Osteocyte (in vitro differentiated cells): ENCODE measurements at regions not wholly inside any gene's neighbourhood (a gene's known extent, or its start where the extent isn't known, plus 50 kb on each side); places are given as distances from the start of the nearest gene placed in this dataset.

Experiments
- DNase-seq: peaks from one replicate; pipeline ENCODE4 v3.0.0; 2021; ENCODE audit warnings: mixed read lengths; ENCODE audit not compliant: unreplicated experiment; ENCODE audit errors: extremely low spot score
- H3K27ac Mint-ChIP-seq: one replicate; pipeline ENCODE4 v1.8.0; 2021; ENCODE audit warnings: mild to moderate bottlenecking, mixed read lengths; ENCODE audit not compliant: unreplicated experiment
- H3K27me3 Mint-ChIP-seq: one replicate; pipeline ENCODE4 v1.8.0; 2021; ENCODE audit warnings: mixed read lengths; ENCODE audit not compliant: unreplicated experiment
- H3K36me3 Mint-ChIP-seq: one replicate; pipeline ENCODE4 v1.8.0; 2021; ENCODE audit warnings: mixed read lengths; ENCODE audit not compliant: unreplicated experiment
- H3K4me1 Mint-ChIP-seq: one replicate; pipeline ENCODE4 v1.8.0; 2021; ENCODE audit warnings: mixed read lengths; ENCODE audit not compliant: unreplicated experiment
- H3K4me3 Mint-ChIP-seq: one replicate; pipeline ENCODE4 v1.8.0; 2021; ENCODE audit warnings: mild to moderate bottlenecking, moderate library complexity, mixed read lengths; ENCODE audit not compliant: unreplicated experiment
- H3K9me3 Mint-ChIP-seq: one replicate; pipeline ENCODE4 v1.8.0; 2021; ENCODE audit warnings: mixed read lengths; ENCODE audit not compliant: unreplicated experiment
- CTCF ChIP-seq: fragments of 200-600 bp; sonication (generic); IDR thresholded peaks from 2 replicates; pipeline ENCODE4 v1.5.0; 2021; ENCODE audit warnings: antibody characterized with exemption, mild to moderate bottlenecking, moderate library complexity

- TF ChIP-seq CTCF = no peak
- H3K4me3 Mint-ChIP-seq = no peak overlapping the region
- no peak overlapping the region for H3K27ac Mint-ChIP-seq
- H3K27me3 Mint-ChIP-seq = peaks cover 5% of the 10 kb centered on the region
- H3K36me3 Mint-ChIP-seq = no peaks in the 10 kb centered on the region
- no peaks in the 10 kb centered on the region for H3K4me1 Mint-ChIP-seq
- DNase-seq = no peak
- H3K9me3 Mint-ChIP-seq = no peaks in the 10 kb centered on the region
Observed at GRCh38 chr5:18778225-18778624, 1144.0 kb downstream of the TAF11L14 start.

- TF ChIP-seq CTCF = no peak
- Mint-ChIP-seq H3K9me3 (no peaks in the 10 kb centered on the region), H3K4me3 (no peak overlapping the region), H3K27ac (no peak overlapping the region), H3K27me3 (no peaks in the 10 kb centered on the region), H3K4me1 (no peaks in the 10 kb centered on the region), H3K36me3 (no peaks in the 10 kb centered on the region)
- DNase-seq = no peak
Observed at GRCh38 chr5:18789218-18789998, 1155.1 kb downstream of the TAF11L14 start.

- no peak overlapping the region for H3K27ac Mint-ChIP-seq
- TF ChIP-seq CTCF = no peak
Observed at GRCh38 chr5:18792145-18792544, 1157.9 kb downstream of the TAF11L14 start.

GRCh38 chr5:18797222-18797621 lies 1163.0 kb downstream of the TAF11L14 start:
- Mint-ChIP-seq H3K4me3 (no peak overlapping the region), H3K27ac (no peak overlapping the region), H3K9me3 (no peaks in the 10 kb centered on the region), H3K4me1 (no peaks in the 10 kb centered on the region), H3K36me3 (no peaks in the 10 kb centered on the region), H3K27me3 (no peaks in the 10 kb centered on the region)
- no peak for DNase-seq
- no peak for TF ChIP-seq CTCF

More at GRCh38 chr5:18792145-18792544, 1157.9 kb downstream of the TAF11L14 start:
- Mint-ChIP-seq H3K9me3 (no peaks in the 10 kb centered on the region), H3K4me3 (no peak overlapping the region), H3K36me3 (no peaks in the 10 kb centered on the region), H3K4me1 (no peaks in the 10 kb centered on the region), H3K27me3 (no peaks in the 10 kb centered on the region)
- DNase-seq = no peak

- Mint-ChIP-seq H3K4me3 (no peak overlapping the region), H3K4me1 (no peaks in the 10 kb centered on the region), H3K9me3 (no peaks in the 10 kb centered on the region), H3K27me3 (no peaks in the 10 kb centered on the region), H3K27ac (no peak overlapping the region), H3K36me3 (no peaks in the 10 kb centered on the region)
- TF ChIP-seq CTCF = no peak
- no peak for DNase-seq
Observed at GRCh38 chr5:18798058-18798457, 1163.8 kb downstream of the TAF11L14 start.
